ENCODE measurements at regions not wholly inside any gene's neighbourhood (a gene's known extent, or its start where the extent isn't known, plus 50 kb on each side); places are given as distances from the start of the nearest gene placed in this dataset.

DNA sequence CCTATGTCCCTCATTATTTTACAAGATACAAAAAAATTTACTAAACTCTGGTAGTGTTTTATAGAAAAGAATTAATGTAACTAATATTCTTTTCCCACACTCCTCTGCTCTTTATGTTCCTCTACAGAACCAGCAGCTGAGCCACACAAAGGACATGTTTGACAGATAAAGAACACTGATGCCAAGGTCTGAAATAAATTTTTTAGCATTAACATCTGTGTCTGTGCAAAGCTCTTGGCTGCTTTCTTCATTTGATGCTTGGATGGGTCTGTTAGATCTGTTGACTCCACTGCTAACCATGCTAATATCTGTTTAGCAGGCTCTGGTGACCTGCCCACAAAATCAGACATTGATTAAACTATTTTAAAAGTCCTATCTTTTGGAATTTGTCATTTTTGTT lies 2363.8 kb downstream of the PCDH9 start:
- Histone ChIP-seq H3K36me3 (ENCODE audit: insufficient read depth, low read length) (no peaks in the 10 kb centered on the region), H3K27me3 (ENCODE audit: insufficient read depth, low read length) (no peaks in the 10 kb centered on the region), H3K4me3 (ENCODE audit: insufficient read depth, low read depth, low read length) (no peak overlapping the region), H3K9ac (ENCODE audit: low read length) (no peak overlapping the region), H4K20me1 (ENCODE audit: insufficient read depth, low read length) (no peaks in the 10 kb centered on the region), H3K4me2 (ENCODE audit: low read length) (no peak overlapping the region), H3K27ac (ENCODE audit: low read depth, low read length) (no peak overlapping the region), H3K4me1 (ENCODE audit: insufficient read depth, low read length) (no peaks in the 10 kb centered on the region), H3K9me3 (ENCODE audit: insufficient read depth, low read depth, low read length) (no peaks in the 10 kb centered on the region), H3K79me2 (ENCODE audit: insufficient read depth, low read length) (no peaks in the 10 kb centered on the region), H2AFZ (ENCODE audit: low read depth, low read length) (no peak overlapping the region)
- Mint-ChIP-seq H3K4me3 (ENCODE audit: unreplicated experiment) (no peak overlapping the region), H3K36me3 (ENCODE audit: low read depth, unreplicated experiment) (no peaks in the 10 kb centered on the region), H3K27ac (ENCODE audit: unreplicated experiment) (no peak overlapping the region), H3K9me3 (ENCODE audit: unreplicated experiment) (no peaks in the 10 kb centered on the region), H3K27me3 (ENCODE audit: low read depth, unreplicated experiment) (no peaks in the 10 kb centered on the region), H3K4me1 (ENCODE audit: low read depth, unreplicated experiment) (no peaks in the 10 kb centered on the region)
- DNase-seq (ENCODE audit: low read depth) (no peak), FAIRE-seq (no peak)
- TF ChIP-seq EZH2 (IDR thresholded peaks at IDR 0.05; ENCODE audit: insufficient read depth, low read length): no peak
- TF ChIP-seq, protein P1, sequence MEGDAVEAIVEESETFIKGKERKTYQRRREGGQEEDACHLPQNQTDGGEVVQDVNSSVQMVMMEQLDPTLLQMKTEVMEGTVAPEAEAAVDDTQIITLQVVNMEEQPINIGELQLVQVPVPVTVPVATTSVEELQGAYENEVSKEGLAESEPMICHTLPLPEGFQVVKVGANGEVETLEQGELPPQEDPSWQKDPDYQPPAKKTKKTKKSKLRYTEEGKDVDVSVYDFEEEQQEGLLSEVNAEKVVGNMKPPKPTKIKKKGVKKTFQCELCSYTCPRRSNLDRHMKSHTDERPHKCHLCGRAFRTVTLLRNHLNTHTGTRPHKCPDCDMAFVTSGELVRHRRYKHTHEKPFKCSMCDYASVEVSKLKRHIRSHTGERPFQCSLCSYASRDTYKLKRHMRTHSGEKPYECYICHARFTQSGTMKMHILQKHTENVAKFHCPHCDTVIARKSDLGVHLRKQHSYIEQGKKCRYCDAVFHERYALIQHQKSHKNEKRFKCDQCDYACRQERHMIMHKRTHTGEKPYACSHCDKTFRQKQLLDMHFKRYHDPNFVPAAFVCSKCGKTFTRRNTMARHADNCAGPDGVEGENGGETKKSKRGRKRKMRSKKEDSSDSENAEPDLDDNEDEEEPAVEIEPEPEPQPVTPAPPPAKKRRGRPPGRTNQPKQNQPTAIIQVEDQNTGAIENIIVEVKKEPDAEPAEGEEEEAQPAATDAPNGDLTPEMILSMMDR (IDR thresholded peaks at IDR 0.05; ENCODE audit: insufficient read depth, low read depth, low read length): no peak

DNA sequence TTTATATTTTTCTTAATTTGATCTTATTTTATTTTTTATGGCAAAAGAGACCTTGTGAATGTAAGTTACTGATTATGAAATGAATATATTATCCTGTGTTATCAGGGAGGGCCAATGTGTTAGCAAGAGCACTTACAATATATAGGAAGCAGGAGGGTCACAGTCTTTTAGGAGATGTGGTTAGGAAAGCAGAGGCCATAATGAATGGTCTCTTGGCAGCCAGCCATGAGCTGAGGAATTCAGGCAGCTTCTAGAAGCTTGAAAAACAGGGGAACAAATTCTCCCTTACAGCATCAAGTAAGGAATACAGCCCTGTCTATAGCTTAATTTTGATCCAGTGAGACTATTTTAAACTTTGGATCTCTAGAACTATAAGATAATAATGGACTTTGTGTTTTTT lies 2374.6 kb downstream of the PCDH9 start:
- Mint-ChIP-seq H3K4me3 (ENCODE audit: unreplicated experiment) (no peak overlapping the region), H3K27ac (ENCODE audit: unreplicated experiment) (no peak overlapping the region), H3K27me3 (ENCODE audit: low read depth, unreplicated experiment) (no peaks in the 10 kb centered on the region), H3K4me1 (ENCODE audit: low read depth, unreplicated experiment) (no peaks in the 10 kb centered on the region), H3K9me3 (ENCODE audit: unreplicated experiment) (no peaks in the 10 kb centered on the region), H3K36me3 (ENCODE audit: low read depth, unreplicated experiment) (no peaks in the 10 kb centered on the region)
- H3K4me1 ChIP-seq (ENCODE audit: insufficient read depth, low read length): no peaks in the 10 kb centered on the region
- no peaks in the 10 kb centered on the region for H4K20me1 ChIP-seq (ENCODE audit: insufficient read depth, low read length)
- no peak overlapping the region for H3K27ac ChIP-seq (ENCODE audit: low read depth, low read length)
- no peak overlapping the region for H3K9ac ChIP-seq (ENCODE audit: low read length)
- no peak overlapping the region for H2AFZ ChIP-seq (ENCODE audit: low read depth, low read length)
- FAIRE-seq (no peak), DNase-seq (ENCODE audit: low read depth) (peak; percentile 50)
- no peaks in the 10 kb centered on the region for H3K27me3 ChIP-seq (ENCODE audit: insufficient read depth, low read length)
- H3K79me2 ChIP-seq (ENCODE audit: insufficient read depth, low read length): no peaks in the 10 kb centered on the region
- TF ChIP-seq EZH2 (IDR thresholded peaks at IDR 0.05; ENCODE audit: insufficient read depth, low read length): no peak
- TF ChIP-seq, protein P1 (IDR thresholded peaks at IDR 0.05; ENCODE audit: insufficient read depth, low read depth, low read length): no peak
- no peaks in the 10 kb centered on the region for H3K9me3 ChIP-seq (ENCODE audit: insufficient read depth, low read depth, low read length)
- no peaks in the 10 kb centered on the region for H3K36me3 ChIP-seq (ENCODE audit: insufficient read depth, low read length)
- H3K4me3 ChIP-seq (ENCODE audit: insufficient read depth, low read depth, low read length): no peak overlapping the region
- no peak overlapping the region for H3K4me2 ChIP-seq (ENCODE audit: low read length)

DNA sequence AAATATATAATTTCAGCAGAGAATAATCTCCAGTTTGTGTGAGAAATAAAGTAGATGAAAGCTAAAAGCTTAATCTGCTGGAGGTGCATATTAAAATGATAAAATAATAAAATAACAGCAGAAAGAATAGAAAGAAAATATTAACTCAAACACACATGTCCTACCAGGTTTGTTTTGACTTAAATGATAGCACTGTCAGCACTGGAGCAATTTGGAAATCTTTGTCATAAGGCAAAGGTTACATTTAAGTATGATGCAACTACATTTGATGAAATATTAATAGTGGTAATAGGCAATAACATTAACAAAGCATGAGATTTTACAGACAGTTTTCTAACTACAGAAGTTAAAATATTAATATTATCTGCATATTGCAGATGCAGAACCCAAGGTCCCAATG lies 2380.1 kb downstream of the PCDH9 start:
- DNase-seq (ENCODE audit: low read depth): no peak
- Histone ChIP-seq H2AFZ (ENCODE audit: low read depth, low read length) (no peak overlapping the region), H3K36me3 (ENCODE audit: insufficient read depth, low read length) (no peaks in the 10 kb centered on the region), H4K20me1 (ENCODE audit: insufficient read depth, low read length) (no peaks in the 10 kb centered on the region), H3K9ac (ENCODE audit: low read length) (no peak overlapping the region), H3K27ac (ENCODE audit: low read depth, low read length) (no peak overlapping the region), H3K4me1 (ENCODE audit: insufficient read depth, low read length) (no peaks in the 10 kb centered on the region), H3K4me3 (ENCODE audit: insufficient read depth, low read depth, low read length) (no peak overlapping the region), H3K4me2 (ENCODE audit: low read length) (no peak overlapping the region), H3K79me2 (ENCODE audit: insufficient read depth, low read length) (no peaks in the 10 kb centered on the region), H3K27me3 (ENCODE audit: insufficient read depth, low read length) (no peaks in the 10 kb centered on the region), H3K9me3 (ENCODE audit: insufficient read depth, low read depth, low read length) (no peaks in the 10 kb centered on the region)
- no peak overlapping the region for H3K27ac Mint-ChIP-seq (ENCODE audit: unreplicated experiment)
- no peaks in the 10 kb centered on the region for H3K27me3 Mint-ChIP-seq (ENCODE audit: low read depth, unreplicated experiment)
- no peak for FAIRE-seq
- H3K36me3 Mint-ChIP-seq (ENCODE audit: low read depth, unreplicated experiment): no peaks in the 10 kb centered on the region
- H3K9me3 Mint-ChIP-seq (ENCODE audit: unreplicated experiment): no peaks in the 10 kb centered on the region
- no peak overlapping the region for H3K4me3 Mint-ChIP-seq (ENCODE audit: unreplicated experiment)
- TF ChIP-seq, protein P1 (IDR thresholded peaks at IDR 0.05; ENCODE audit: insufficient read depth, low read depth, low read length): no peak
- no peak for TF ChIP-seq EZH2 (IDR thresholded peaks at IDR 0.05; ENCODE audit: insufficient read depth, low read length)
- no peaks in the 10 kb centered on the region for H3K4me1 Mint-ChIP-seq (ENCODE audit: low read depth, unreplicated experiment)

Measured in astrocyte (in vitro differentiated cells and primary cell).